Gastroesophageal sphincter (tissue), 3 donors: ENCODE measurements at regions not wholly inside any gene's neighbourhood (a gene's known extent, or its start where the extent isn't known, plus 50 kb on each side); places are given as distances from the start of the nearest gene placed in this dataset.

Experiments used
- CTCF ChIP-seq, 4 experiments: fragments of 200-600 bp in 2 of 4; fragments of 450-650 bp in 2 of 4; sonication (generic) in 1 of 4; IDR thresholded peaks; one replicate each; pipeline ENCODE4 v1.5.1; 2017 to 2019; ENCODE audit warnings: antibody characterized with exemption in 4 of 4, mild to moderate bottlenecking in 2 of 4, moderate library complexity in 2 of 4
- POLR2A ChIP-seq, 2 donors: fragments of 450-650 bp; IDR thresholded peaks; one replicate each; pipeline ENCODE4 v1.6.1; 2017; ENCODE audit warnings: antibody characterized with exemption in 2 of 2, mild to moderate bottlenecking in 2 of 2, moderate library complexity in 1 of 2

GRCh38 chr3:104461431-104461830, 905.3 kb upstream of the ALCAM start:
- TF ChIP-seq POLR2A (IDR thresholded peaks at IDR 0.05) (no peak), CTCF (IDR thresholded peaks at IDR 0.05) (no peak)
